Stimulated activated CD4-positive, alpha-beta T cell treated with anti-CD3 and anti-CD28 coated beads, Interleukin-4, amount 100 ng/mL, for 4 hours (primary cell): ENCODE measurements at regions not wholly inside any gene's neighbourhood (a gene's known extent, or its start where the extent isn't known, plus 50 kb on each side); places are given as distances from the start of the nearest gene placed in this dataset.
A peak's percentile ranks its signal among the peaks of the same experiment; 100 is the strongest.

ENCODE experiments used
- DNase-seq, 2 experiments: peaks; one replicate each; pipeline ENCODE4 v3.0.0-alpha.2; 2020

- DNase-seq = no peak
Observed at GRCh38 chr4:26020881-26021280, 106.9 kb downstream of the SMIM20 start.

GRCh38 chr4:26021417-26022345, 107.7 kb downstream of the SMIM20 start:
- DNase-seq = no peak

- DNase-seq = no peak
Observed at GRCh38 chr4:26022346-26023202, 108.6 kb downstream of the SMIM20 start.

GRCh38 chr4:26023203-26023972, 109.4 kb downstream of the SMIM20 start:
- no peak for DNase-seq

- no peak for DNase-seq
Observed at GRCh38 chr4:26024079-26024478, 110.1 kb downstream of the SMIM20 start.

GRCh38 chr4:26028133-26028792, 114.2 kb downstream of the SMIM20 start:
- DNase-seq = no peak

GRCh38 chr4:26028793-26029567, 115.0 kb downstream of the SMIM20 start:
- DNase-seq = peak; percentile 54 to 79

GRCh38 chr4:26029568-26030131, 115.6 kb downstream of the SMIM20 start:
- DNase-seq = no peak

GRCh38 chr4:26030260-26030667, 116.2 kb downstream of the SMIM20 start:
- no peak for DNase-seq

GRCh38 chr4:26030780-26031179, 116.8 kb downstream of the SMIM20 start:
- no peak for DNase-seq

- no peak for DNase-seq
Observed at GRCh38 chr4:26031704-26032103, 117.7 kb downstream of the SMIM20 start.

GRCh38 chr4:26032142-26032541, 118.1 kb downstream of the SMIM20 start:
- no peak for DNase-seq

- DNase-seq = no peak
Observed at GRCh38 chr4:26032630-26033317, 118.8 kb downstream of the SMIM20 start.

- DNase-seq = no peak
Observed at GRCh38 chr4:26033389-26033788, 119.4 kb downstream of the SMIM20 start.

GRCh38 chr4:26034849-26035248, 120.8 kb downstream of the SMIM20 start:
- DNase-seq = no peak

GRCh38 chr4:26035921-26036320, 121.9 kb downstream of the SMIM20 start:
- DNase-seq = no peak

GRCh38 chr4:26039639-26040359, 125.8 kb downstream of the SMIM20 start:
- DNase-seq = no peak

GRCh38 chr4:26044524-26044923, 130.5 kb downstream of the SMIM20 start:
- no peak for DNase-seq

- no peak for DNase-seq
Observed at GRCh38 chr4:26044983-26045382, 131.0 kb downstream of the SMIM20 start.

GRCh38 chr4:26047795-26048194, 133.8 kb downstream of the SMIM20 start:
- no peak for DNase-seq
